H54 (cell line): ENCODE measurements at regions not wholly inside any gene's neighbourhood (a gene's known extent, or its start where the extent isn't known, plus 50 kb on each side); places are given as distances from the start of the nearest gene placed in this dataset.

Experiments
- DNase-seq: peaks from one replicate; pipeline ENCODE4 v3.0.0; 2011; ENCODE audit warnings: low spot score, mixed read lengths; ENCODE audit not compliant: insufficient read length
- FAIRE-seq: peaks from 3 replicates; lab custom pipeline; 2011; peaks lifted over from hg19 to GRCh38; lab: Jason Lieb, UNC
- POLR2A ChIP-seq: IDR thresholded peaks from 2 replicates; pipeline ENCODE4 v1.6.1; 2011; ENCODE audit warnings: low read depth, mild to moderate bottlenecking, low read length

GRCh38 chrX:20372533-20372932 lies 105.8 kb upstream of the RPS6KA3 start:
- FAIRE-seq (no peak), DNase-seq (no peak)
- no peak for TF ChIP-seq POLR2A

- FAIRE-seq (no peak), DNase-seq (no peak)
- no peak for TF ChIP-seq POLR2A
Measured at GRCh38 chrX:20369468-20369867, 102.8 kb upstream of the RPS6KA3 start.

GRCh38 chrX:20364238-20364637 lies 97.5 kb upstream of the RPS6KA3 start:
- no peak for TF ChIP-seq POLR2A
- no peak for FAIRE-seq
- no peak for DNase-seq

GRCh38 chrX:20363275-20363674 lies 96.6 kb upstream of the RPS6KA3 start:
- FAIRE-seq (no peak), DNase-seq (no peak)
- TF ChIP-seq POLR2A, result no peak

GRCh38 chrX:20362268-20363267 lies 95.9 kb upstream of the RPS6KA3 start:
- DNase-seq (no peak), FAIRE-seq (no peak)
- no peak for TF ChIP-seq POLR2A

GRCh38 chrX:20361890-20362262 lies 95.2 kb upstream of the RPS6KA3 start:
- no peak for FAIRE-seq
- TF ChIP-seq POLR2A, result no peak

GRCh38 chrX:20361081-20361889 lies 94.6 kb upstream of the RPS6KA3 start:
- FAIRE-seq, result no peak
- no peak for DNase-seq
- no peak for TF ChIP-seq POLR2A

More at GRCh38 chrX:20361890-20362262, 95.2 kb upstream of the RPS6KA3 start:
- no peak for DNase-seq

GRCh38 chrX:20355187-20355586 lies 88.5 kb upstream of the RPS6KA3 start:
- no peak for TF ChIP-seq POLR2A
- no peak for FAIRE-seq
- no peak for DNase-seq

GRCh38 chrX:20354505-20354904 lies 87.8 kb upstream of the RPS6KA3 start:
- no peak for TF ChIP-seq POLR2A
- FAIRE-seq (no peak), DNase-seq (no peak)

- no peak for TF ChIP-seq POLR2A
- FAIRE-seq, result no peak
Measured at GRCh38 chrX:20352935-20353336, 86.2 kb upstream of the RPS6KA3 start.

GRCh38 chrX:20352504-20352903 lies 85.8 kb upstream of the RPS6KA3 start:
- FAIRE-seq (no peak), DNase-seq (no peak)
- TF ChIP-seq POLR2A, result no peak

More at GRCh38 chrX:20352935-20353336, 86.2 kb upstream of the RPS6KA3 start:
- no peak for DNase-seq

- no peak for TF ChIP-seq POLR2A
- DNase-seq (no peak), FAIRE-seq (no peak)
Measured at GRCh38 chrX:20350596-20350995, 83.9 kb upstream of the RPS6KA3 start.

GRCh38 chrX:20348139-20348538 lies 81.4 kb upstream of the RPS6KA3 start:
- FAIRE-seq, result no peak
- no peak for TF ChIP-seq POLR2A
- DNase-seq, result no peak

GRCh38 chrX:20347481-20347880 lies 80.8 kb upstream of the RPS6KA3 start:
- FAIRE-seq (no peak), DNase-seq (no peak)
- TF ChIP-seq POLR2A, result no peak

- no peak for DNase-seq
- no peak for TF ChIP-seq POLR2A
Measured at GRCh38 chrX:20333672-20334071, 67.0 kb upstream of the RPS6KA3 start.

More at GRCh38 chrX:20333672-20334071, 67.0 kb upstream of the RPS6KA3 start:
- no peak for FAIRE-seq
